ENCODE measurements at regions not wholly inside any gene's neighbourhood (a gene's known extent, or its start where the extent isn't known, plus 50 kb on each side); places are given as distances from the start of the nearest gene placed in this dataset.

DNA sequence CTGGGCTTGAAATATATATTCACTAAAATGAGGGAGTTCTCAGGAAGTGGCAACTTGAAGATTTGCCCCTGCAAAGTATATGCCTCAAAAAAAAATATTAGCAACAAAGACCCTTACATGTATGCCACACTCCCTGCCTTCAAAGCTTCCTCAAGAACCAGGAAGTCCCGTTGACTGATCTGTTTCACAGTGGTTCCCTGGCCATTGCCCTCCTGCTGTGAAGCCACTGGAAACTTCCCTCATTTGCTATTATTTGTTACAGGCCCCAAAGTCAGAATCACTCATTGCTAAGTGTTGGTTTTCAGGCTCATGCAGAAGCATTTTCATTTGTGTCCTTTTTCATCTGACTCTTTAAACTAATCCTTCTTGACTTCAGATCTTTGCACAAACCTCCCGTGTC, 421.5 kb downstream of the ZNF521 start:
- no peak overlapping the region for H3K4me3 ChIP-seq (ENCODE audit: low read depth, low read length)
- DNase-seq (ENCODE audit: low read depth), result no peak
- TF ChIP-seq, protein P1, sequence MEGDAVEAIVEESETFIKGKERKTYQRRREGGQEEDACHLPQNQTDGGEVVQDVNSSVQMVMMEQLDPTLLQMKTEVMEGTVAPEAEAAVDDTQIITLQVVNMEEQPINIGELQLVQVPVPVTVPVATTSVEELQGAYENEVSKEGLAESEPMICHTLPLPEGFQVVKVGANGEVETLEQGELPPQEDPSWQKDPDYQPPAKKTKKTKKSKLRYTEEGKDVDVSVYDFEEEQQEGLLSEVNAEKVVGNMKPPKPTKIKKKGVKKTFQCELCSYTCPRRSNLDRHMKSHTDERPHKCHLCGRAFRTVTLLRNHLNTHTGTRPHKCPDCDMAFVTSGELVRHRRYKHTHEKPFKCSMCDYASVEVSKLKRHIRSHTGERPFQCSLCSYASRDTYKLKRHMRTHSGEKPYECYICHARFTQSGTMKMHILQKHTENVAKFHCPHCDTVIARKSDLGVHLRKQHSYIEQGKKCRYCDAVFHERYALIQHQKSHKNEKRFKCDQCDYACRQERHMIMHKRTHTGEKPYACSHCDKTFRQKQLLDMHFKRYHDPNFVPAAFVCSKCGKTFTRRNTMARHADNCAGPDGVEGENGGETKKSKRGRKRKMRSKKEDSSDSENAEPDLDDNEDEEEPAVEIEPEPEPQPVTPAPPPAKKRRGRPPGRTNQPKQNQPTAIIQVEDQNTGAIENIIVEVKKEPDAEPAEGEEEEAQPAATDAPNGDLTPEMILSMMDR (conservative IDR thresholded peaks at IDR 0.05; ENCODE audit: low read depth, low read length), result no peak

DNA sequence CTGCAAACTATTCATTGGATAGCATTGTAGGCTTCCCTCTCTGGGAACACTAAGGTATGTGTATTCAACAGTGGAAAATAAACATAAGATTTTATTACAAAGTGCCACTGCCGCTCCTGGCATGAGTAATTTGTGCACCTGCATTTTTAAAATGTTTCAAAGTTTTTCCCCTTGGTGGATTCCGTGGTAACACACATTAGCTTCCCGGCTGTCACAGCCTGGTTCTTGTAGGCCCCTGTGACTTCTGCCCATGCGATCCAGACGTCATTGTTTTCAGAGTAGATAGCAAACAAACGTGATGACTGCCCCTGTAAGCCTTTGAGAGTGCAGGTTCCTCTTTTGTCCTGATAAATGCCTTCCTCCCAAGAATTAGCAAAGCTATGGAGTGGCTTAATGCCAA, 421.0 kb downstream of the ZNF521 start:
- DNase-seq (ENCODE audit: low read depth), result no peak
- TF ChIP-seq, protein P1 (conservative IDR thresholded peaks at IDR 0.05; ENCODE audit: low read depth, low read length), result no peak
- H3K4me3 ChIP-seq (ENCODE audit: low read depth, low read length), result no peak overlapping the region

DNA sequence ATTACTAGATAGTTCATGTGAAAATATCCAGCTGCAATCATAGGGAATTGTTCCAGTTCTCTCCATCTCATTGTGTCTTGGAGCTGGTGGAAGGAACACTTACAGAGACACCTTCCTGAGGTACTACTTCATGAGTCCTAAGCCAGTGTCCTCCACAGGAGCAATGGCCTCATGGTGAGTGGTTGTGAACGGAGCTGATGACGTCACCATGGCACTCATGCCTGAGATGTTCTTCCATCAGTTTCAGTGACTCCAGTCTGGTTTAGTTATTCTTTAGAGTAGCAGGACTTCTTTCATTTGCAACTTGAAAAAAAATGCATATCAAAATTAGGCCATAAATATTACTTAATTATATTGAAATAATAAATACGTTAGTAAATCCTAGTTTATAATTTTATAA, 418.6 kb downstream of the ZNF521 start:
- DNase-seq (ENCODE audit: low read depth), result no peak
- H3K4me3 ChIP-seq (ENCODE audit: low read depth, low read length), result no peak overlapping the region
- TF ChIP-seq, protein P1 (conservative IDR thresholded peaks at IDR 0.05; ENCODE audit: low read depth, low read length), result no peak

- DNase-seq (ENCODE audit: low read depth), result no peak
- no peak overlapping the region for H3K4me3 ChIP-seq (ENCODE audit: low read depth, low read length)
- TF ChIP-seq, protein P1 (conservative IDR thresholded peaks at IDR 0.05; ENCODE audit: low read depth, low read length), result no peak
Measured at GRCh38 chr18:24934258-24934932, 417.6 kb downstream of the ZNF521 start.

DNA sequence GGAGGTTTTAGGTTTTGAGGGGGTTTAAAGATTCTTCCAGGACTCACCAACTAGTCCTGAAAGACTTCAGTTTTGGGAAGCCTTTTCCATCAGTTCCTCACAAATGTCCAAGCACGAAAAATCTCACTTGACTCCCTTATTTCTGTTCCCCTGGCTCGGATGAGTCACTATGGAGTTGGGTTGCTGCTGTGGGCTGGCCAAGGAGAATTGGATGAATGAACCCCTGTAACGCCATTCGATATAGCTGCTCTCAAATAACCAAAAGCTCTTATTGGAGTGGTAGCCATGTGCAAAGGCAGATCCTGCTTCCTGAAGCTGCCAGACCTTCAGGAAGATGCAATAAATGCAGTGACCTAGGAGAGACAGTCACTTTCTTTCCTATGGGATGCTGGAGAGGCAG, 417.0 kb downstream of the ZNF521 start:
- TF ChIP-seq, protein P1 (conservative IDR thresholded peaks at IDR 0.05; ENCODE audit: low read depth, low read length), result no peak

DNA sequence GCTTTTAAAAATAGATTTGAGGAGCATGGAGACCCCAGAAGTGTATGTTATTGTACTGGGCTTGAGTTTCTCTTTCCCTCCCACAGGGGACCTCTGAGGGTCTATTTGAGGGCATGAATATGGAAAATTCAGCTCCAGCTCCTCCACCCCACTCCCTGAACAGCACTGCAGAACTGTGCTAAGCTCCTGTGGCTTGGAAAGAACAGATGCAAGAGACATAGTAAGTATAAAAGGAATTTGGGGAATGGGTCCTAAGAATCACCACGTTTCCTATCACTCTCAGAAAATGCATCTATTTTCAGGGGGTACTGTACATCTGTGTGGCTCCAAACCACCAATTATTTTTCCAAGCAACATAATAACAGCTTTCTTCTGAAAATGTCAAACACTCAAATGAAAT, 416.1 kb downstream of the ZNF521 start:
- H3K4me3 ChIP-seq (ENCODE audit: low read depth, low read length), result no peak overlapping the region
- DNase-seq (ENCODE audit: low read depth), result no peak
- TF ChIP-seq, protein P1 (conservative IDR thresholded peaks at IDR 0.05; ENCODE audit: low read depth, low read length), result no peak

More for the DNA sequence above, 417.0 kb downstream of the ZNF521 start:
- no peak overlapping the region for H3K4me3 ChIP-seq (ENCODE audit: low read depth, low read length)
- DNase-seq (ENCODE audit: low read depth), result no peak

GRCh38 chr18:24936691-24937090, 415.3 kb downstream of the ZNF521 start:
- no peak overlapping the region for H3K4me3 ChIP-seq (ENCODE audit: low read depth, low read length)
- TF ChIP-seq, protein P1 (conservative IDR thresholded peaks at IDR 0.05; ENCODE audit: low read depth, low read length), result no peak
- DNase-seq (ENCODE audit: low read depth), result no peak
